ENCODE measurements at regions not wholly inside any gene's neighbourhood (a gene's known extent, or its start where the extent isn't known, plus 50 kb on each side); places are given as distances from the start of the nearest gene placed in this dataset.
A peak's percentile ranks its signal among the peaks of the same experiment; 100 is the strongest.

DNA sequence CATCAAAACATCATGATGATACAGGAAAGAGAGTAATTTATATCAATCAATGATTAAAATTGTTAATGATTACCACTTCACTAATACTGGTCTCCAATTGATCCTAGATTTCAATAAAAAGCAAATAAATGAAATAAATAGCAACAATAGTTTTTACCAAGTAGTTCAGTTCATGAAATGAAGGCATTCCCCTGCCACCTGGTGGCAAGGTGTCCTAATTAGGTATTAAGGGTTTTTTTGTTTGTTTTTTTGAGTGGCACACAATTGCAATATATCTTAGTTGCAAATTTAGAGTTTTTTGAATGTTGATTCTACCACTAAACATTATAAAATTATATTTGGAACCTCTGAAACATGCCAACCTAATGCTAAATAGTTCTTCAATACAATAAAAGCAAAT is 157.4 kb upstream of the PDE5A start:
- TF ChIP-seq, protein P1, sequence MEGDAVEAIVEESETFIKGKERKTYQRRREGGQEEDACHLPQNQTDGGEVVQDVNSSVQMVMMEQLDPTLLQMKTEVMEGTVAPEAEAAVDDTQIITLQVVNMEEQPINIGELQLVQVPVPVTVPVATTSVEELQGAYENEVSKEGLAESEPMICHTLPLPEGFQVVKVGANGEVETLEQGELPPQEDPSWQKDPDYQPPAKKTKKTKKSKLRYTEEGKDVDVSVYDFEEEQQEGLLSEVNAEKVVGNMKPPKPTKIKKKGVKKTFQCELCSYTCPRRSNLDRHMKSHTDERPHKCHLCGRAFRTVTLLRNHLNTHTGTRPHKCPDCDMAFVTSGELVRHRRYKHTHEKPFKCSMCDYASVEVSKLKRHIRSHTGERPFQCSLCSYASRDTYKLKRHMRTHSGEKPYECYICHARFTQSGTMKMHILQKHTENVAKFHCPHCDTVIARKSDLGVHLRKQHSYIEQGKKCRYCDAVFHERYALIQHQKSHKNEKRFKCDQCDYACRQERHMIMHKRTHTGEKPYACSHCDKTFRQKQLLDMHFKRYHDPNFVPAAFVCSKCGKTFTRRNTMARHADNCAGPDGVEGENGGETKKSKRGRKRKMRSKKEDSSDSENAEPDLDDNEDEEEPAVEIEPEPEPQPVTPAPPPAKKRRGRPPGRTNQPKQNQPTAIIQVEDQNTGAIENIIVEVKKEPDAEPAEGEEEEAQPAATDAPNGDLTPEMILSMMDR (IDR thresholded peaks at IDR 0.05; ENCODE audit: low read depth, low read length, missing input control) = peak; percentile 55
- TF ChIP-seq RAD21 (IDR thresholded peaks at IDR 0.05) = peak; percentile 88 to 91
- no peak for TF ChIP-seq RXRA (IDR thresholded peaks at IDR 0.05)
